Fibroblast of gingiva (primary cell): ENCODE measurements at regions not wholly inside any gene's neighbourhood (a gene's known extent, or its start where the extent isn't known, plus 50 kb on each side); places are given as distances from the start of the nearest gene placed in this dataset.
"Not testable (repeated sequence)": the region's sequence is repeated elsewhere in the genome, so short reads cannot be mapped to it uniquely, and the experiment has no call there.

Experiments
- DNase-seq: peaks from one replicate; pipeline ENCODE4 v3.0.0-alpha.2; 2011; ENCODE audit warnings: low read depth

- DNase-seq, result no peak
Observed at GRCh38 chr6:130674604-130675003, 152.6 kb upstream of the SMLR1 start.

DNA sequence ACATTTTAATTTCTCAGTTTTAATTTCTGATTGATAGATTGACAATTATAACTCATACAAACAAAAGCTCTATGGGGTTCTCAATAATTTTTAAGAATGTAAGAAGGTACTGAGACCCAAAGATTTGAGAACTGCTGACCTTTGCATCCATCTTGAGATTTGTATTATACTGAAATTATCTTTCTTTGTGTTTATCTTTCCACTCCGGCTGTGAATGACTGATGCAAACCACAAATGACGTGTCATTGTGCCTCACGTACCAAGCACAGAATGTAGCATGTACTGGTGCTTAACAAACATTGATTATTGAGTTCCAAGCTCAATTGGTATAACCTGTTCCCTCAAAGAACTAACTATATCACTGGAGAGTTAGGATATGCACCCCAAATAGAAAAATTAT is 152.1 kb upstream of the SMLR1 start:
- no peak for DNase-seq

DNA sequence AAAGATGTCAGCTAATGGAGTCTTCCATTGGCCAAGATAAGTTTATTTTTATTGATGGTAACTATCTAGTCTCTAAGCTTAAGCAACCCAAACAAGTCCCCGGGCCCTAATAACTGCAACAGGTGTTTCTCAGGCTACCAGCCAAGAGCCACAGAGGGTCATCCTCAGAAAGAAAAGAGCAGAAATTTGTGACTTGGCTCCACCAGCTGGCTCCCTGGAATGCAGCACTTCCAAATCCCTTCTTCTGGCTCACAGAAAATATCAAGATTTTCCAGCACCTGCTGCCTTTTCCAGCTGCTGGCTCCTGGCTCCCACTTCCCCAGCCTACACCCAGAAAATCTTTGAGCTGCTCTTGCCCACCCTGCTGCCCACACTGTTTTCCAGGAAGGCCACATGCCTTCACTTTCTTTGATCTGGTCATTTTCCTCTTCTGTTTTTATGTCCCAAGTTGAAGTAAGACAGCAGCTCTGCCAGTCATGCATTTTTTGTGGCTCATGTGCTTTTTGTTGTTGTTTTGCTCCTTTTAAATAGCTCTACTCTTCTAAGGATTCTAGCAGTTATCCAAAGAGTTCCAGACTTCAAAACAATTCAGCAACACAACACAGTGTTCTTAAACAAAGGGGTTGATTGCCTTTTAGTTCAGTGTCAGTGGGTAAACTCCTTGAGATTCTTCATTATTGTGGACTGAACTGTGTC is 151.0 kb upstream of the SMLR1 start:
- no peak for DNase-seq

DNA sequence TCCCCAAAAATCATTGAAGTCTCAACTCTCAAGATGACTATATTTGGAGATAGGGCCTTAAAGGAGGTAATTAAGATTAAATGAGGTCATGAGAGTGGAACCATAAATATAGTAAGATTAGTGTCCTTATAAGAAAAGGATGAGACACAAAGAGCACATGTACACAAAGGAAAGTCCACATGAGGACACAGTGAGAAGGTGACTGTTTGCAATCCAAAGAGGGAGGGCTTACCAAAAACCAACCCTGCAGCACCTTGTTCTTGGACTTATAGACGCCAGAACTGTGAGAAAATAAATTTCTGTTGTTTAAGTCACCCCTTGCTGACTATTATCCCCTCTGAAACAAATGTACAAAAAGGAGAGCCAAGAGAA is 150.4 kb upstream of the SMLR1 start:
- DNase-seq, result no peak

- no peak for DNase-seq
Observed at GRCh38 chr6:130677312-130677711, 149.9 kb upstream of the SMLR1 start.

DNA sequence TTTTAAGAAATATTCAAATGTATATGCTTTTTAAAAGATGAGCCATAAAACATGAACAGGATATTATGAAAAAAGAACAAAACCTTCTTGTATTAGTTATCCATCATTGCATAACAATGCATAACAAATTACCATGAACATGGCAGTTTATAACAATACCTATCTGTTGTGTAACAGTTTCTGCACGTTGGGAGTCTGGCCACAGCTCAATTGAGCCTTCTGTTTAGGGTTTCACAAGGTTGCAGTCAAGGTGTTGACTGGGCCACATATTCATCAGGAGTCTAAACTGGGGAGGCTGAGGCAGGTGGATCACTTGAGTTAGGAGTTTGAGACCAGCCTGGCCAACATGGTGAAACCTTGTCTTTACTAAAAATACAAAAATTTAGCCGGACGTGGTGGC is 149.4 kb upstream of the SMLR1 start:
- no peak for DNase-seq

DNA sequence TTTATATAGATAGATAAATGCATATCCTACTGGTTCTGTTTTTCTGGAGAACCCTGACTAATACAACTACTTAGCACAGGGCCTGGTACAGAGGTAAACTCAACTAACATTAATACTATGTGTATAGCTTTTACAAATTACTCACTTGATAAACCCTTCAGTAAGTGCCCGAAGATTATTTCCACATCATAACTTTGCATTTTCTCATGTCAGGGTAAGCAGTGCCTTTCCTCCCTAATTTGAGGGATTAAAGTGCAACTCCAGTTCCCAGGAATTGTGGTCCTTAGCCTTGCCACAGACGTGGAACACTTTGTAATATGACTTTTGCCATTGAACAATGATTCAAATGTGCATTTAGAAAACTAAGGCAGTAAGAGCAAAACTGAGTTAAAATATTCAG is 147.5 kb upstream of the SMLR1 start:
- DNase-seq, result no peak

GRCh38 chr6:130680116-130680515 is 147.1 kb upstream of the SMLR1 start:
- no peak for DNase-seq

GRCh38 chr6:130681028-130681427 is 146.2 kb upstream of the SMLR1 start:
- peak; percentile 70 for DNase-seq

DNA sequence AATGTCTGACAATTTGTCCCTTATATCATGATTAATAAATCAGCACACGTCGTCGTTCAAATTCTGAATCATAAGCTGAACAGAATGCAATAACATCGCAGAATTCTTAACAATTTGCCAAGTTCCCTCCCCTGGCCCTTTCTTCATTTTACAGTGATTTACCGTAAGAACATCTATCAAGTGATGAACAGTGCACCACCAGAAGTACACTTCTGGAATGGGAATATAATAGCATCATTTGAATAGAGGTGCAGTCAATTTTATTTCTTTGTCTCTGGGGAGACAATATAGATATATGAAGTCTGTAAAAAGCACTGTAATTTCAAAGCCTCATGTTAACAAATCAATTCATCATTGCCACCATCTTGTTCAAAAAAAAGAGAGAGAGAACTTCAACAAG is 145.1 kb upstream of the SMLR1 start:
- no peak for DNase-seq

GRCh38 chr6:130683761-130684517 is 143.3 kb upstream of the SMLR1 start:
- no peak for DNase-seq

DNA sequence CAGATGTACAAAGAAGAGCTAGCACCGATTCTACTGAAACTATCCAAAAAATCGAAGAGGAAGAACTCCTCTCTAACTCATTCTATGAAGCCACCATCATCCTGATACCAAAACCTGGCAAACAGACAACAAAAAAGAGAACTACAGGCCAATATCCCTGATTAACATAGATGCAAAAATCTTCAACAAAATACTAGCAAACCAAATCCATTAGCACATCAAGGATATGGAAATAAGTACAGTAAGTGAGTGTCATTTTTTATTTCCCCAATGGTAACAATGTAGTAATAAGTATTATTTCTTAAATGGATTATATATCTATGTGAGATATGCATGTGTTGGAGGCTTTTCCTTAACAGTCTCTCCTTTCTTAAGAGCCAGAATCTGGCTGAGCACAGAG is 134.5 kb upstream of the SMLR1 start:
- no peak for DNase-seq

DNA sequence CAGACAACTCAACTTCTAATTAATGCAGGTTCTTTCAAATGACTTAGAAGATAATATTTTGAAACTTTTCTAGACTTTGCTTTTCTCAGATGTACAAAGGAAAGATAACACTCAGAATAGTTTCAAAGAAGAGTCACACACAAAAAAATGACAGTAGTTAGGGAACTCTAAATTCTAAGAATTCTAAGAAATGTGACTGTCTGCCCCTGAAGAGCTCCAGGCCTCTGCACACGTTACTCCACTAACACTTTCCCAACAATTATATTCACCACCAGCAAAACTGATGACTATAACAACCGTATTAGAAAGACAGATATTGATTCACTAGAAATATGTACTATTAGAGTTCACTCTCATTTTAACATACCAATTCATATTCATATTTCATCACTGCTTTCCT is 133.3 kb upstream of the SMLR1 start:
- no peak for DNase-seq

DNA sequence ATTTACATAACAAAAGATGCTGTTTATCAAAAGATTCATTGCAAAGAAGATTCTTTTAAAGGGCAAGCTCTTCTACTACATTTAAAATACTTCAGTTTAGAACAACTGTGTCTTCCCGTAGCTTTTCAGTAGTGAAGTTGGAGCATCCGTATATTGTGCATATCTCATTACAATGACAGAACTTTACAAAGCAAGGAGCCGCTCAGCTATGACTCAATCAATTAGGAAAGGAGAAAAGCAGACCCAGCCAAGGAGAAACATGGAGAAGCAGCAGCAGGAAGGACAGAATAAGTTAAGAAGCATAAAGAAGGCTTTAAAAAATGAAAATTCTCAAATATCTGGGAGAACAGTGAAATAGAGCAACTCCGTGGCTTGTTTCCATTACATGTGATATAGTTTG is 132.6 kb upstream of the SMLR1 start:
- peak; percentile 23 for DNase-seq

DNA sequence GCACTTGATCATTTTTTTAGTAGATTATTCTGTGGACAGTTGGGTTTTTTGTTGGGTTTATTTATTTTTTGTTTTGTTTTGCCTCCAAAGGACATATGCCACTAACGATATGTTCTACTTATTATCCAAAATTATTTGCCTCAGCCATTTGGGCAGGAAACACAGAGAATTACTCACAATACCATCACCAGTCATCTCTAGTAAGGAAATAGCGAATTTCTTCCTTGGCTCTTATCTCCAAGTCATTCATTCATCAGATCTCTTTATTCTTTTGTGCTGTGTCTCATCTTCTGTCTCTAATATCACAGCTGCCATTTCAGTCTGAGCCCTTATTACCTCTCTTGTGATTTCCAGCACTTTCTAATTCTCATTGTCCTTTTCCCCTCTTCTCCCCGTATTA is 130.4 kb upstream of the SMLR1 start:
- no peak for DNase-seq

GRCh38 chr6:130697271-130697994 is 129.8 kb upstream of the SMLR1 start:
- no peak for DNase-seq

DNA sequence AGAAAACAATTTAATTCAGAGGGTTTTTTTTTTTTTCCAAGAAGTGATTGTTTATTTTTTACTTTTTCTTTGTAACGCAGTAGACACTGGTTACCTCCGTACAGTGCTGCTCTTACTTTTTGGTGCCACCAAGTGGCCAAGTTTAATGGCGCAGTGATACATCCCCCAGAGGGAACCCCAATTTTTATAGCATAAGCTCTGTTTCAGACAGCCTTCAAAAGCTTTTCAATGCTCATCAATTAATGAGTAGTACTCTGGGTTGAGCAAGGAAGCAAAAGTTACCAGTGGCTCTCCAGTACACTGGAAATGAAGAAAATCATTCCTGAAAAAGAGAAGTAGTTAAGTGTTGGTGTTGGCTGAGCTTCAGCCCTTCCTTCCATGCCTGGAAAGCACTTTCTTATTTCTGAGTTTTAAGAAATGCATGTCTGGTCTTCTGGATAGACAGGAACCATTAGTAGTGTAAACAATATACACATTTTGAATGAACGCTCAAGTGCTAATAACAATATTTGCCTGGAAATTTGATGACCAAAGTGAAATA is 129.1 kb upstream of the SMLR1 start:
- peak; percentile 49 for DNase-seq

- DNase-seq, result no peak
Observed at GRCh38 chr6:130699742-130700141, 127.5 kb upstream of the SMLR1 start.

DNA sequence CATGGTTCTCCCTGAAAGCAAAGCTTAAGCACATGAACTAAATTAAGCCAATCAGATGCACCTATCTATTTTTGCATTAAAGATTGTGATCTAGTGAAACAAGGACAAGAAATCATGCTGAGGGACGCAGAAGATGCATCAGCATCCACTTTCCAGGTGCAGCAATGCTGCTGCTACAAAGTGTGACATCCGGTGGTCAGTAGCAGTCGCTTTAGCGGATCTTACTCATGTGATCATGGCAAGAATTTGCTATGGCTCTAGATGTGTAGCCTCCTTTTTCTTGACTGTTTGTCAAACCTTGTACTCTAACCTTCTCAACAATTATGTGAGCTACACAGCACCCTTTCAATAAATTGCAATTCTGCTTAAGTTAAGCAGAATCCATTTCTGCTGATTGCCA is 126.8 kb upstream of the SMLR1 start:
- no peak for DNase-seq

- peak; percentile 29 for DNase-seq
Observed at GRCh38 chr6:130708338-130708737, 118.9 kb upstream of the SMLR1 start.

GRCh38 chr6:130711641-130712040 is 115.6 kb upstream of the SMLR1 start:
- DNase-seq, result not testable (repeated sequence)

- DNase-seq, result no peak
Observed at GRCh38 chr6:130713144-130713543, 114.1 kb upstream of the SMLR1 start.

DNA sequence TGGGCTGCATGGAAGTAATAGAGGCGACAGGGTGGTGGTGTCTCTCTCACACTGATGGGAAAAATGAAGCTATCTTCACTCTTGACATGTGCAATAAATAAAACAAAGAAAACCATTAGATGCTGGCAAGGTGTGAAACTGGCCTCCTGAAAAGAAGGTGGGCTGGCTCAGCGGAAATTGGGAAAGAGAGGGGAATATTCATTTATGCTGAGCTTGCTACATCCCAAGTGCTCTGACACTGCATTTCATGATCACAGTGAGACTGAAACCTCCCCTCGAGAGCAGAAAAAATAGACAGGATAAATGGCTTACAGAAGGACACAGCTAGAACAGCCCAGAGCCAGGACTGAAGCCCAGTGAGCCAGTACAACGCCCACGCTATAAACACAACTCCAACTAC is 112.1 kb upstream of the SMLR1 start:
- DNase-seq, result no peak
